ENCODE measurements at regions not wholly inside any gene's neighbourhood (a gene's known extent, or its start where the extent isn't known, plus 50 kb on each side); places are given as distances from the start of the nearest gene placed in this dataset.
"Not testable (repeated sequence)": the region's sequence is repeated elsewhere in the genome, so short reads cannot be mapped to it uniquely, and the experiment has no call there.

GRCh38 chr6:85920782-85921181 is 278.1 kb upstream of the SYNCRIP start:
- no peaks in the 10 kb centered on the region for H3K27me3 ChIP-seq
- DNase-seq = no peak

GRCh38 chr6:85917522-85917921 is 274.8 kb upstream of the SYNCRIP start:
- Histone ChIP-seq H3K36me3 (no peaks in the 10 kb centered on the region), H3K27me3 (no peaks in the 10 kb centered on the region), H3K4me3 (no peak overlapping the region), H3K4me1 (no peaks in the 10 kb centered on the region), H3K27ac (no peak overlapping the region), H3K9me3 (no peaks in the 10 kb centered on the region)
- TF ChIP-seq CTCF (IDR thresholded peaks at IDR 0.05) (no peak), POLR2A (IDR thresholded peaks at IDR 0.05) (no peak)
- no peak for DNase-seq

More at GRCh38 chr6:85920782-85921181, 278.1 kb upstream of the SYNCRIP start:
- H3K4me3 ChIP-seq = no peak overlapping the region
- H3K4me1 ChIP-seq = no peaks in the 10 kb centered on the region
- H3K36me3 ChIP-seq = no peaks in the 10 kb centered on the region
- TF ChIP-seq POLR2A (IDR thresholded peaks at IDR 0.05) = no peak
- no peak for TF ChIP-seq CTCF (IDR thresholded peaks at IDR 0.05)
- no peaks in the 10 kb centered on the region for H3K9me3 ChIP-seq
- no peak overlapping the region for H3K27ac ChIP-seq

- no peak for TF ChIP-seq CTCF (IDR thresholded peaks at IDR 0.05)
- no peak for TF ChIP-seq POLR2A (IDR thresholded peaks at IDR 0.05)
- no peak for DNase-seq
- Histone ChIP-seq H3K4me1 (no peaks in the 10 kb centered on the region), H3K27me3 (no peaks in the 10 kb centered on the region), H3K9me3 (no peaks in the 10 kb centered on the region), H3K27ac (no peak overlapping the region), H3K4me3 (no peak overlapping the region), H3K36me3 (no peaks in the 10 kb centered on the region)
Observed at GRCh38 chr6:85913001-85913400, 270.3 kb upstream of the SYNCRIP start.

- no peaks in the 10 kb centered on the region for H3K27me3 ChIP-seq
- H3K9me3 ChIP-seq = no peaks in the 10 kb centered on the region
- TF ChIP-seq CTCF (IDR thresholded peaks at IDR 0.05) (no peak), POLR2A (IDR thresholded peaks at IDR 0.05) (no peak)
- no peaks in the 10 kb centered on the region for H3K36me3 ChIP-seq
- DNase-seq = no peak
- no peak overlapping the region for H3K27ac ChIP-seq
- H3K4me3 ChIP-seq = no peak overlapping the region
- H3K4me1 ChIP-seq = no peaks in the 10 kb centered on the region
Observed at GRCh38 chr6:85912582-85912981, 269.9 kb upstream of the SYNCRIP start.

- Histone ChIP-seq H3K36me3 (no peaks in the 10 kb centered on the region), H3K27ac (no peak overlapping the region), H3K27me3 (no peaks in the 10 kb centered on the region), H3K9me3 (no peaks in the 10 kb centered on the region), H3K4me3 (no peak overlapping the region), H3K4me1 (no peaks in the 10 kb centered on the region)
- no peak for TF ChIP-seq POLR2A (IDR thresholded peaks at IDR 0.05)
- DNase-seq = no peak
Observed at GRCh38 chr6:85911067-85911466, 268.4 kb upstream of the SYNCRIP start.

- H3K9me3 ChIP-seq, H3K27me3 ChIP-seq, H3K4me3 ChIP-seq, H3K27ac ChIP-seq, H3K4me1 ChIP-seq, DNase-seq, H3K36me3 ChIP-seq: not testable (repeated sequence)
Observed at GRCh38 chr6:85908120-85908519, 265.4 kb upstream of the SYNCRIP start.

GRCh38 chr6:85892346-85892745 is 249.7 kb upstream of the SYNCRIP start:
- Histone ChIP-seq H3K27me3 (no peaks in the 10 kb centered on the region), H3K9me3 (no peaks in the 10 kb centered on the region), H3K36me3 (no peaks in the 10 kb centered on the region), H3K4me3 (no peak overlapping the region), H3K27ac (no peak overlapping the region), H3K4me1 (no peaks in the 10 kb centered on the region)
- DNase-seq = no peak
- TF ChIP-seq POLR2A (IDR thresholded peaks at IDR 0.05) = no peak
- TF ChIP-seq CTCF (IDR thresholded peaks at IDR 0.05) = no peak
